GM23248 (cell line): ENCODE measurements at regions not wholly inside any gene's neighbourhood (a gene's known extent, or its start where the extent isn't known, plus 50 kb on each side); places are given as distances from the start of the nearest gene placed in this dataset.
"Not testable (repeated sequence)": the region's sequence is repeated elsewhere in the genome, so short reads cannot be mapped to it uniquely, and the experiment has no call there.

Source experiments
- DNase-seq: peaks from one replicate; pipeline ENCODE4 v3.0.0-alpha.2; 2015
- H2AFZ ChIP-seq: fragments of 200-600 bp; sonication (generic); 2 replicates; pipeline ENCODE4 v1.6.1; 2016; ENCODE audit warnings: antibody characterized with exemption
- H3F3A ChIP-seq: fragments of 200-600 bp; sonication (generic); 2 replicates; pipeline ENCODE4 v1.6.1; 2016; ENCODE audit warnings: mild to moderate bottlenecking, antibody characterized with exemption, mixed run types; ENCODE audit not compliant: insufficient read depth
- H3K27ac ChIP-seq: fragments of 200-600 bp; sonication (generic); 2 replicates; pipeline ENCODE4 v1.5.1; 2016; ENCODE audit warnings: mild to moderate bottlenecking
- H3K27me3 ChIP-seq: fragments of 200-600 bp; sonication (generic); replicated peaks from 2 replicates; pipeline ENCODE4 v1.6.1; 2016; ENCODE audit warnings: mild to moderate bottlenecking; ENCODE audit not compliant: insufficient read depth
- H3K36me3 ChIP-seq: fragments of 200-600 bp; sonication (generic); 2 replicates; pipeline ENCODE4 v1.6.1; 2016; ENCODE audit warnings: low read depth, mild to moderate bottlenecking
- H3K4me1 ChIP-seq: fragments of 200-600 bp; sonication (generic); 2 replicates; pipeline ENCODE4 v1.6.1; 2016; ENCODE audit warnings: mild to moderate bottlenecking; ENCODE audit not compliant: insufficient read depth
- H3K4me2 ChIP-seq: fragments of 200-600 bp; sonication (generic); one replicate; pipeline ENCODE4 v1.6.1; 2016; ENCODE audit warnings: mild to moderate bottlenecking; ENCODE audit not compliant: unreplicated experiment
- H3K4me3 ChIP-seq: fragments of 200-600 bp; sonication (generic); 2 replicates; pipeline ENCODE4 v1.5.1; 2016; ENCODE audit warnings: mild to moderate bottlenecking
- H3K79me2 ChIP-seq: fragments of 200-600 bp; sonication (generic); 2 replicates; pipeline ENCODE4 v1.6.1; 2016; ENCODE audit warnings: mild to moderate bottlenecking; ENCODE audit not compliant: insufficient read depth
- H3K9ac ChIP-seq: fragments of 200-600 bp; sonication (generic); 2 replicates; pipeline ENCODE4 v1.6.1; 2016; ENCODE audit warnings: mild to moderate bottlenecking
- H3K9me2 ChIP-seq: fragments of 200-600 bp; sonication (generic); 2 replicates; pipeline ENCODE4 v1.6.1; 2016; ENCODE audit warnings: mixed run types, mild to moderate bottlenecking, moderate library complexity; ENCODE audit not compliant: insufficient read depth
- H3K9me3 ChIP-seq: fragments of 200-600 bp; sonication (generic); one replicate; pipeline ENCODE4 v1.6.1; 2017; ENCODE audit warnings: low read depth
- H4K20me1 ChIP-seq: fragments of 200-600 bp; sonication (generic); 2 replicates; pipeline ENCODE4 v1.6.0; 2016; ENCODE audit not compliant: insufficient read depth
- EZH2 ChIP-seq: fragments of 200-600 bp; sonication (generic); IDR thresholded peaks from 2 replicates; pipeline ENCODE4 v1.6.1; 2018; ENCODE audit warnings: antibody characterized with exemption, mild to moderate bottlenecking; ENCODE audit not compliant: insufficient read depth, poor library complexity, severe bottlenecking
- EZH2phosphoT487 ChIP-seq: fragments of 200-600 bp; sonication (generic); IDR thresholded peaks from 2 replicates; pipeline ENCODE4 v1.6.1; 2018; ENCODE audit warnings: antibody characterized with exemption, moderate library complexity, mild to moderate bottlenecking, low read depth; ENCODE audit not compliant: insufficient read depth
- WGBS, 2 experiments: methylation state at CpG; one replicate each; pipeline ENCODE4 v1.1.6; 2015 to 2017; ENCODE audit warnings: low lambda C conversion rate in 2 of 2, low coverage in 1 of 2; ENCODE audit errors: missing lambda C conversion rate in 2 of 2; 5-methylcytosine and 5-hydroxymethylcytosine counted together
- in situ Hi-C: fragments of 300-500 bp; cut with MboI; formaldehyde crosslinking; loops from 2 replicates; pipeline ENCODE4 v1.15.0; 2020

DNA sequence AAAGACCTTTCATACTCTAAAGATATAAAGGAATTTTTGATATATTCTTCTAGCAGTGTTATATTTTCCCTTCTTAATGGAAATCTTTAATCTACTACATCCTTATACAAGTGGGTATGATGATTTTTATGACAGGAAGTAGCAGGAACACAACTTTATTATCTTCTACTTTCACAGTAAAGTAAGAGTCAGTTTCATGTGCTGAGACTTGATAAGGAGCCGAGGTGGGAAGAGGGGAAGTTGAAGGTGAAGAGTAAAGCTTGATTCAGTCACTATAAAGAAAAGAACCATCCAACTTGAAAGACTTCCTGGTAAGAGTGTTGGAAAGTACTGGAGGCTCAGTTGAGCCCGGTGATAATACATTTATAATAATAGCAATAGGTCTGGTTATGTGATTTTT, 82.1 kb upstream of the PTH start:
- TF ChIP-seq EZH2phosphoT487, result no peak
- no peak for TF ChIP-seq EZH2
- no peaks in the 10 kb centered on the region for H3F3A ChIP-seq
- no peaks in the 10 kb centered on the region for H3K9me3 ChIP-seq
- H3K27me3 ChIP-seq, result no peaks in the 10 kb centered on the region
- H3K27ac ChIP-seq, result no peak overlapping the region
- no peaks in the 10 kb centered on the region for H3K4me1 ChIP-seq
- DNase-seq, result no peak
- no peak overlapping the region for H3K4me2 ChIP-seq
- H3K79me2 ChIP-seq, result no peaks in the 10 kb centered on the region
- 10 to 14% methylated on average over 2 of the region's 2 CpGs for WGBS, 2 experiments
- H3K9ac ChIP-seq, result no peak overlapping the region
- no peak overlapping the region for H2AFZ ChIP-seq
- in situ Hi-C loops, result no loop called here
- H3K9me2 ChIP-seq, result no peaks in the 10 kb centered on the region
- no peaks in the 10 kb centered on the region for H3K36me3 ChIP-seq
- no peak overlapping the region for H3K4me3 ChIP-seq
- no peaks in the 10 kb centered on the region for H4K20me1 ChIP-seq

DNA sequence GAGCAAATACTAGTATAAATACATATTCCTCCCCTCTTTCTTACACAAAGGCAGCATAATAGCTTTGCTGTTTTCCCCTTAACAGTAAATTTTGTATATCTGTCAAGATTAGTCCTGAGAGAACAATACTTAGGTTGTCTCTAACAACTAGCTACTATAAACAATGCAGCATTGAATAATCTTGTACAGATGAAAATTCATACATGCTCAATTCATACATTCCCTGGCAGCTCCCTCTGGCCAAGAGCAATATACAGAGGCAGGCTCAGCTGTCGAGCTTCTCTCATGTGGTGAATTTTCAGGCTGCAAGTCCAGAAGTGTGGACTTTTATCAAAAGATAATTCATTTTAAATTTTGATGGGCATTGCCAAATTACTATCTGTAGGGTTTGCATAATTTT, 81.2 kb upstream of the PTH start:
- Histone ChIP-seq H4K20me1 (no peaks in the 10 kb centered on the region), H3K9ac (no peak overlapping the region), H3K4me1 (no peaks in the 10 kb centered on the region), H3K79me2 (no peaks in the 10 kb centered on the region), H3K27ac (no peak overlapping the region), H3K36me3 (no peaks in the 10 kb centered on the region), H3K4me3 (no peak overlapping the region), H3K4me2 (no peak overlapping the region), H2AFZ (no peak overlapping the region), H3F3A (no peaks in the 10 kb centered on the region), H3K27me3 (no peaks in the 10 kb centered on the region), H3K9me3 (no peaks in the 10 kb centered on the region), H3K9me2 (no peaks in the 10 kb centered on the region)
- in situ Hi-C loops, result no loop called here
- no peak for DNase-seq
- TF ChIP-seq EZH2phosphoT487 (no peak), EZH2 (no peak)
- 0% methylated on average over 1 of the region's 1 CpG for WGBS, 2 experiments

- H3K27me3 ChIP-seq, in situ Hi-C loops, H3K9ac ChIP-seq, H3K9me2 ChIP-seq, H4K20me1 ChIP-seq, H3K4me3 ChIP-seq, H3K4me1 ChIP-seq, H3K4me2 ChIP-seq, H3K27ac ChIP-seq, H2AFZ ChIP-seq, H3K9me3 ChIP-seq, H3K36me3 ChIP-seq, DNase-seq, H3F3A ChIP-seq, H3K79me2 ChIP-seq: not testable (repeated sequence)
- 14 to 27% methylated on average over 1 of the region's 1 CpG for WGBS, 2 experiments
Measured at GRCh38 chr11:13575385-13575784, 79.6 kb upstream of the PTH start.

GRCh38 chr11:13567551-13567950, 71.8 kb upstream of the PTH start:
- no peak for DNase-seq
- Histone ChIP-seq H3K36me3 (no peaks in the 10 kb centered on the region), H3K27ac (no peak overlapping the region), H3K79me2 (no peaks in the 10 kb centered on the region), H3K9me3 (no peaks in the 10 kb centered on the region), H3K9ac (no peak overlapping the region), H3K4me1 (no peaks in the 10 kb centered on the region), H3F3A (no peaks in the 10 kb centered on the region), H3K4me3 (no peak overlapping the region), H3K9me2 (no peaks in the 10 kb centered on the region), H3K27me3 (no peaks in the 10 kb centered on the region), H2AFZ (no peak overlapping the region), H3K4me2 (no peak overlapping the region), H4K20me1 (no peaks in the 10 kb centered on the region)
- in situ Hi-C loops, result no loop called here
- TF ChIP-seq EZH2phosphoT487 (no peak), EZH2 (no peak)

DNA sequence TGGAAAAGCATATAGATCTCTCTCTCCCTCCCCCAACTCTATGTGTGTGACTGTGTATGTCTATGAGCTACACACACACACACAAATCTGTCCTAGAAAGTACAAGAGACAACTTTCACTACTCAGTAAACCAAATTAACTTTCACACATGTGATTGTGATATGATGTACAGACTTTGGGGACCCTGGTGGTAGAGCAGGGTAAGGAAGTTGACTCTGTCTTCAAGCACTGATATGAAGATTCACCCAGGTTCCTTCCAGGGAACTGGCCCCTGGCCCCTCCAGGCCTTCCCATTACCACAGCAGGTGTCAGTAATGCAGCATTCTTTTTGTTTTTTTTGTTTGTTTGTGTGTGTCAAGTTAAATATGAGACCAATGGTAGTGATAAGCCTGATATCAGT, 66.1 kb upstream of the PTH start:
- Histone ChIP-seq H3K4me1 (no peaks in the 10 kb centered on the region), H3F3A (no peaks in the 10 kb centered on the region), H3K4me2 (no peak overlapping the region), H3K79me2 (no peaks in the 10 kb centered on the region), H3K9me3 (no peaks in the 10 kb centered on the region), H3K36me3 (no peaks in the 10 kb centered on the region), H2AFZ (no peak overlapping the region), H3K27ac (no peak overlapping the region), H3K9me2 (no peaks in the 10 kb centered on the region), H4K20me1 (no peaks in the 10 kb centered on the region), H3K27me3 (no peaks in the 10 kb centered on the region), H3K4me3 (no peak overlapping the region), H3K9ac (no peak overlapping the region)
- in situ Hi-C loops, result no loop called here
- DNase-seq, result no peak
- no peak for TF ChIP-seq EZH2phosphoT487
- TF ChIP-seq EZH2, result no peak

DNA sequence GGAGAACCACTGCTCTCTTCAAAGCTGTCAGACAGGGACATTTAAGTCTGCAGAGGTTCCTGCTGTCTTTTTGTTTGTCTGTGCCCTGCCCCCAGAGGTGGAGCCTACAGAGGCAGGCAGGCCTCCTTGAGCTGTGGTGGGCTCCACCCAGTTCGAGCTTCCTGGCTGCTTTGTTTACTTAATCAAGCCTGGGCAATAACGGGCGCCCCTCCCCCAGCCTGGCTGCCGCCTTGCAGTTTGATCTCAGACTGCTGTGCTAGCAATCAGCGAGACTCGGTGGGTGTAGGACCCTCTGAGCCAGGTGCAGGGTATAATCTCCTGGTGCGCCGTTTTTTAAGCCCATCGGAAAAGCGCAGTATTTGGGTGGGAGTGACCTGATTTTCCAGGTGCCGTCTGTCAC, 64.5 kb upstream of the PTH start:
- H2AFZ ChIP-seq, in situ Hi-C loops, H3K9me2 ChIP-seq, H3K9ac ChIP-seq, H3K4me3 ChIP-seq, DNase-seq, H3K27me3 ChIP-seq, H3K27ac ChIP-seq, H4K20me1 ChIP-seq, H3K9me3 ChIP-seq, H3K4me1 ChIP-seq, H3K36me3 ChIP-seq, H3F3A ChIP-seq, H3K79me2 ChIP-seq, H3K4me2 ChIP-seq: not testable (repeated sequence)
- WGBS, 2 experiments, result 33 to 40% methylated on average over 9 to 11 of the region's 11 CpGs
